ENCODE measurements at regions not wholly inside any gene's neighbourhood (a gene's known extent, or its start where the extent isn't known, plus 50 kb on each side); places are given as distances from the start of the nearest gene placed in this dataset.

DNA sequence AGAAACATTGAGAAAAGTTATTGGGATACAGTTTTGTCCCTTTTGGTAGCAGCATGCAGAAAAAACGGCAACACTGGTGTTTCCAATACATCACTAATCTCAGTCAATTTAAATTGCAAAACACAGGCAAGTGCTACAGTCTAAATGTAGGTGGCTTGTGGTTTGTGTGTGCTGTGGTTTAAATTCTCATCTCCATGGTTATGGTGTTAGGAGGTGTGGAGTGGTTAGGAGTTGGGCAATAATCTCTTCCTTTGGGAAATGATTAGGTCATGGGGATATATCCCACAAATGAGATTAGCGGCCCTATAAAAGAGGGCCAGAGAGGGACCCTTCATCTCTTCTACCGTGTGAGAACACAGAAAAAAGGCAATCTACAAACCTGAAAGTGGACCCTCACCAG, 1344.3 kb downstream of the ADGRL3 start:
- no peaks in the 10 kb centered on the region for H3K9me3 ChIP-seq
- intact Hi-C loops (cut with DNase I; ENCODE audit: low total_unique reads) = no loop called here
- no peak for TF ChIP-seq POLR2A (IDR thresholded peaks at IDR 0.05)
- TF ChIP-seq CTCF (IDR thresholded peaks at IDR 0.05) = no peak

GRCh38 chr4:62543002-62543401, 1342.9 kb downstream of the ADGRL3 start:
- intact Hi-C loops (cut with DNase I; ENCODE audit: low total_unique reads) = no loop called here
- Histone ChIP-seq H3K36me3 (no peaks in the 10 kb centered on the region), H3K4me1 (no peaks in the 10 kb centered on the region), H3K27me3 (no peaks in the 10 kb centered on the region), H3K27ac (no peak overlapping the region), H3K4me3 (no peak overlapping the region), H3K9me3 (peaks cover 0 to 3% of the 10 kb centered on the region in 2 donors)
- DNase-seq = no peak
- no peak for TF ChIP-seq CTCF (IDR thresholded peaks at IDR 0.05)
- TF ChIP-seq POLR2A (IDR thresholded peaks at IDR 0.05) = no peak

More for the DNA sequence above, 1344.3 kb downstream of the ADGRL3 start:
- Histone ChIP-seq H3K36me3 (no peaks in the 10 kb centered on the region), H3K4me1 (no peaks in the 10 kb centered on the region), H3K4me3 (no peak overlapping the region), H3K27me3 (no peaks in the 10 kb centered on the region), H3K27ac (no peak overlapping the region)
- DNase-seq = no peak

GRCh38 chr4:62533573-62533972, 1333.4 kb downstream of the ADGRL3 start:
- Histone ChIP-seq H3K36me3 (no peaks in the 10 kb centered on the region), H3K27me3 (no peaks in the 10 kb centered on the region), H3K27ac (no peak overlapping the region), H3K4me1 (no peaks in the 10 kb centered on the region), H3K9me3 (peaks cover 0 to 3% of the 10 kb centered on the region in 2 donors), H3K4me3 (no peak overlapping the region)
- no peak for TF ChIP-seq CTCF (IDR thresholded peaks at IDR 0.05)
- TF ChIP-seq POLR2A (IDR thresholded peaks at IDR 0.05) = no peak
- DNase-seq = no peak
- intact Hi-C loops (cut with DNase I; ENCODE audit: low total_unique reads) = no loop called here

- no peaks in the 10 kb centered on the region for H3K27me3 ChIP-seq
- no peaks in the 10 kb centered on the region for H3K36me3 ChIP-seq
- H3K4me1 ChIP-seq = no peaks in the 10 kb centered on the region
- no peak for DNase-seq
- intact Hi-C loops (cut with DNase I; ENCODE audit: low total_unique reads) = no loop called here
- no peak overlapping the region for H3K27ac ChIP-seq
- H3K4me3 ChIP-seq = no peak overlapping the region
- no peaks in the 10 kb centered on the region for H3K9me3 ChIP-seq
- TF ChIP-seq POLR2A (IDR thresholded peaks at IDR 0.05) (no peak), CTCF (IDR thresholded peaks at IDR 0.05) (no peak)
These were observed 1331.6 kb downstream of the ADGRL3 start for GRCh38 chr4:62531731-62532130.

DNA sequence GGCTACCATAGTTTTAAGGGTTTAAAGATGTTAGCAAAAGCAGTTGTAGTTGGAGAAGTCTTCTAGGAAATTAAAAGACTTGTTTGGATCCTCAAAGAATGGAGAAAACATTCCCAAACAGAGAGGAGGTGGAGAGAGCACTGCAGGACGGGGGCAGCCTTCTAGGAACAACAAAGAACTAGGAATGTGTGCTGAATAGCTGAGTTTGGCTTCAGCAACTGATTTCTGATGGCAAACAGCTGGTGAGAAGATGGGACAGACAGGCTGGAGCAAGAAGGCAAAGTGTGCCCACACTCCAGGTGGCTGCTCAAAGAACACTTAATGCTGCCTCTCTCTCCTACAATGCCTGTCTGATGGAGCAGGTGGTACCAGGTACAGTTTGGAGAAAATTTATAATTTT, 1331.1 kb downstream of the ADGRL3 start:
- Histone ChIP-seq H3K27me3 (no peaks in the 10 kb centered on the region), H3K27ac (no peak overlapping the region), H3K4me1 (no peaks in the 10 kb centered on the region), H3K4me3 (no peak overlapping the region), H3K36me3 (no peaks in the 10 kb centered on the region), H3K9me3 (no peaks in the 10 kb centered on the region)
- TF ChIP-seq CTCF (IDR thresholded peaks at IDR 0.05) = no peak
- TF ChIP-seq POLR2A (IDR thresholded peaks at IDR 0.05) = no peak
- no peak for DNase-seq
- intact Hi-C loops (cut with DNase I; ENCODE audit: low total_unique reads) = no loop called here

Data from uterus (tissue), 3 donors.